HFFc6 (cell line): ENCODE measurements at regions not wholly inside any gene's neighbourhood (a gene's known extent, or its start where the extent isn't known, plus 50 kb on each side); places are given as distances from the start of the nearest gene placed in this dataset.

Source experiments
- DNase-seq: peaks from one replicate; pipeline ENCODE4 v3.0.0-alpha.2; 2018
- H3K27ac Mint-ChIP-seq: 2 replicates; pipeline ENCODE4 v1.8.0; 2020; ENCODE audit warnings: mild to moderate bottlenecking, mixed read lengths
- H3K27me3 Mint-ChIP-seq: 2 replicates; pipeline ENCODE4 v1.8.0; 2021; ENCODE audit warnings: mild to moderate bottlenecking, moderate library complexity, mixed read lengths; ENCODE audit not compliant: insufficient read depth
- H3K36me3 Mint-ChIP-seq: 2 replicates; pipeline ENCODE4 v1.8.0; 2021; ENCODE audit warnings: low read depth, mixed read lengths
- H3K4me1 Mint-ChIP-seq: 2 replicates; pipeline ENCODE4 v1.8.0; 2020; ENCODE audit warnings: low read depth, mixed read lengths
- H3K4me3 Mint-ChIP-seq: 2 replicates; pipeline ENCODE4 v1.8.0; 2020; ENCODE audit warnings: mild to moderate bottlenecking, moderate library complexity, mixed read lengths
- H3K9me3 Mint-ChIP-seq: 2 replicates; pipeline ENCODE4 v1.8.0; 2020; ENCODE audit warnings: mild to moderate bottlenecking, mixed read lengths
- CTCF ChIP-seq: fragments of 200-600 bp; sonication (generic); IDR thresholded peaks from 2 replicates; pipeline ENCODE4 v1.5.0; 2021; ENCODE audit warnings: antibody characterized with exemption, mild to moderate bottlenecking

GRCh38 chr4:59387759-59388758 is 1812.1 kb upstream of the ADGRL3 start:
- peaks cover 6% of the 10 kb centered on the region; the same call in 1 of the 2 replicates for H3K9me3 Mint-ChIP-seq
- H3K27me3 Mint-ChIP-seq = no peaks in the 10 kb centered on the region
- no peaks in the 10 kb centered on the region for H3K36me3 Mint-ChIP-seq
- no peak overlapping the region for H3K4me3 Mint-ChIP-seq
- no peak overlapping the region for H3K27ac Mint-ChIP-seq
- DNase-seq = no peak
- TF ChIP-seq CTCF = no peak
- H3K4me1 Mint-ChIP-seq = no peaks in the 10 kb centered on the region

- Mint-ChIP-seq H3K4me3 (no peak overlapping the region), H3K27me3 (no peaks in the 10 kb centered on the region), H3K36me3 (no peaks in the 10 kb centered on the region), H3K9me3 (peaks cover 27% of the 10 kb centered on the region), H3K27ac (no peak overlapping the region), H3K4me1 (no peaks in the 10 kb centered on the region)
- no peak for TF ChIP-seq CTCF
- DNase-seq = no peak
These were observed 1806.3 kb upstream of the ADGRL3 start for GRCh38 chr4:59393780-59394179.

GRCh38 chr4:59400334-59400733 is 1799.8 kb upstream of the ADGRL3 start:
- Mint-ChIP-seq H3K4me1 (no peaks in the 10 kb centered on the region), H3K9me3 (peaks cover 19% of the 10 kb centered on the region), H3K4me3 (no peak overlapping the region), H3K36me3 (no peaks in the 10 kb centered on the region; the same call in 1 of the 2 replicates), H3K27ac (no peak overlapping the region), H3K27me3 (no peaks in the 10 kb centered on the region)
- no peak for TF ChIP-seq CTCF
- DNase-seq = no peak

- TF ChIP-seq CTCF = no peak
- no peak for DNase-seq
- no peak overlapping the region for H3K4me3 Mint-ChIP-seq
- peaks cover 2% of the 10 kb centered on the region; the same call in 1 of the 2 replicates for H3K9me3 Mint-ChIP-seq
- no peaks in the 10 kb centered on the region for H3K36me3 Mint-ChIP-seq
- H3K27ac Mint-ChIP-seq = no peak overlapping the region
- no peaks in the 10 kb centered on the region for H3K4me1 Mint-ChIP-seq
- no peaks in the 10 kb centered on the region for H3K27me3 Mint-ChIP-seq
These were observed 1790.5 kb upstream of the ADGRL3 start for GRCh38 chr4:59409647-59410046.

- Mint-ChIP-seq H3K9me3 (peaks cover 6% of the 10 kb centered on the region; the same call in 1 of the 2 replicates), H3K36me3 (no peaks in the 10 kb centered on the region), H3K27me3 (no peaks in the 10 kb centered on the region), H3K27ac (no peak overlapping the region), H3K4me3 (no peak overlapping the region), H3K4me1 (no peaks in the 10 kb centered on the region)
- no peak for DNase-seq
- TF ChIP-seq CTCF = no peak
These were observed 1787.4 kb upstream of the ADGRL3 start for GRCh38 chr4:59412739-59413138.
